GM12873 (cell line): ENCODE measurements at regions not wholly inside any gene's neighbourhood (a gene's known extent, or its start where the extent isn't known, plus 50 kb on each side); places are given as distances from the start of the nearest gene placed in this dataset.

ENCODE experiments used
- CTCF ChIP-seq: IDR thresholded peaks from 2 replicates; pipeline ENCODE4 v1.5.1; 2012; ENCODE audit warnings: low read depth, mild to moderate bottlenecking, moderate library complexity, low read length, control low read depth; ENCODE audit not compliant: insufficient read depth; ENCODE audit errors: missing control alignments

DNA sequence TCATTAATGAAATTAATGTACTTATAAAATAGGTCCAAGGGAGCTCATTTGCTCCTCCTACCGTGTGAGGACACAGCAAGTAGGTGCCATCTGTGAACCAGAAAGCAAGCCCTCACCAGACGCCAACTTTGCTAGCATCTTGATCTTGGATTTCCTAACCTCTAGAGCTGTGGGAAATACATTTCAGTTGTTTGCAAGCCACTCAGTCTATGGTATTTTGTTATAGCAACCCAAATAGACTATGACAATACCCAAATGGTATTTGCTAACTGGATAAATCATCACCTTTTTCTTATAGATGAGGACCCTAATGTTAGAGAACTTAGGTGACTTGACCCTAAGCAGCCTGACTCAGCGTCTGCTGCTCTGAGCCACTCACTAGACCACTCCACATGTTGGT lies 379.6 kb downstream of the HRH4 start:
- no peak for TF ChIP-seq CTCF

DNA sequence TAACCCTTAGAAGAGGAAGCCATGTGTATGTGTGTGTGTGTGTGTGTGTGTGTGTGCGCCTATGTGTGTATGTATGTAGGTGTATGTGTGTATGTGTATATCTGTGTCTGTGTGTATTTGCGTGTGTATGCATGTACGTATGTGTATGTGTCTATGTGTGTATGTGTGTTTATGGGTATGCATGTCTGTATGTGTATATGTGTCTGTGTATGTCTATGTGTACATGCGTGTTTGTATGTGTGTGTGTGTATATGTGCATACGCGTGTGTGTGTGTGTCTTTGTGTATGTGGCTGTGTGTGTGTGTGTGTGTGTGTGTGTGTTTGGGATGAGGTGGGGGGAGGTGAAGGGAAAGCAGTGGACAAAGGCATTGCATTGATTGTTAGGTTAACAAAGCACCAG lies 380.2 kb downstream of the HRH4 start:
- TF ChIP-seq CTCF, result no peak

- TF ChIP-seq CTCF, result no peak
Measured at GRCh38 chr18:24841536-24841935, 381.1 kb downstream of the HRH4 start.

- TF ChIP-seq CTCF, result no peak
Measured at GRCh38 chr18:24843123-24843522, 382.7 kb downstream of the HRH4 start.

GRCh38 chr18:24846138-24846537 lies 385.7 kb downstream of the HRH4 start:
- no peak for TF ChIP-seq CTCF

DNA sequence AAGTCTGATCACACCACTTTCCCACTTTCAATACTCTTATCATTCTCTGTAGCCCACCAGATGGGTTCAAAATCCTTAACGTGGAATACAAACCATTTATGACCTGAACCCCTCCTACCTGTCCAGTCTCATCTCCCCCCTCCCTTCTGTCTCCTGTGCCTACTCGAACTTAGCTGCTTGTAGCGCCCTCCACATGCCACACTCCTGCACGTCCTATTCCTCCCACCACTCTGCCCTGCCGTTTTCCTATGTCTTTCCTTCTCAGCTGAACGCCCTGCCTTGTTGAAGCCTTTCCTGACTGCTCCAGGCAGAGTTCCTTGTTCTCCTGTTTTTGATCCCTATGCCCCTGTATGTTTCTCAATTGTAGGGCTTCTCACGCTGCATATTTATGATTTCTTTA lies 390.1 kb downstream of the HRH4 start:
- no peak for TF ChIP-seq CTCF

DNA sequence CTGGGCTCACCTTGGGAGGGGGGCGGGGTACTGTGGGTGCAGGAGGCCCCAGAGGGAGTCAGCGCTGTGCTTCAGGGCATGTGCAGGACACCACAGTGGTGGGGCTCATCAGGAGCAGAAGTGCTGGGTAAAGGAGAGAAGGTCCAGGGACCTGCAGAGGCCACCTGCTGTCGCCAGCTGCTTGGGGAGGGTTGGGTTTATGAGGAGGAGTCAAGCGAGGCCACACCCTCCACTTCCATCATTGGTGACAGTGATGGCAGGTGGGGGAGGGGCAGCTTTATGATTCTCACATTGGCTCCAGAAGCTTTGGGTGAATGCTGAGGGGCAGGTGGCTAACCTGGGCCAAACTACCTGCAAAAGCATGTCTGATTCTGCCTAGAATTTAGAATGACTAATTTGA lies 392.6 kb downstream of the HRH4 start:
- no peak for TF ChIP-seq CTCF

DNA sequence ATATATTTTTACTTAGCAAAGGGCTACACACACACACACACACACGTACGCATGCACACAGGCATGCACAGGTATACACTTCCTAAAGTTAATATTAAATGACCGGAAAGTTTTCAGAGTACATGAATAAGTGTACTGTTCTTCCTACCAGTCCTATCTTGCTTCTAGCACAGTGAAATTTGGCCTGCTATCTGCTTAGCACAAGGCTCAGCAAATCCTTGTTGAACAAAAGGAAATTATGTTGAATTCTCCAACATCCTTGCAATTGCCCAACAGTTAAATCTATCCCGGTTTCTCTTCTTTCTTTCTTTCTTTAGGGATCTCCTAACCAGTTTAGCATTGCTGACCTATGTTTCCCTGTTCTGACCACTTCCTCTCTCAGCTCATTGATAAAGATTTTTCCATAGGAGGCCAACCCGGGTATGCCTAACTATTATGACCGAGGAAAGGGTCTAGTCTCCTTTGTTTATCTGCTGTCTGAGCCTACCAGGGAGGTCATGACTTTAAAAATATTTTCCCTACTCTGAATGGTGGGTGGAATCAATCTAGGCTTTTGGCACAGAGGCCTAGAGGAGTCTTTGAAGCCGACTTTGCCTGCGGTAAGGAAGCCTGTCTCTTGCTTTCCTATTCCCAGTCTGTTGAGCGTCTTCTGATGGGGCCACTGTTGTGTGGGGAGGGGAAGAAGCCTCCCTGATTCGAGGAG lies 400.7 kb downstream of the HRH4 start:
- no peak for TF ChIP-seq CTCF
